Endothelial cell of umbilical vein (primary cell): ENCODE measurements at regions not wholly inside any gene's neighbourhood (a gene's known extent, or its start where the extent isn't known, plus 50 kb on each side); places are given as distances from the start of the nearest gene placed in this dataset.

Experiments
- BruUV-seq: library from RNA; stranded (reverse); fragments of 400-500 nt; replicated peaks from 2 replicates; lab custom pipeline; 2021; lab: Mats Ljungman, UMichigan
- CTCF ChIA-PET: fragments of 300-600, 350-600 bp; sonication (Branson Sonifier 250); formaldehyde crosslinking; loops from one replicate; lab custom pipeline; 2021; ENCODE audit warnings: antibody characterized with exemption, inconsistent platforms; lab: Charles Lee
- POLR2A ChIA-PET: fragments of 300-600, 350-600 bp; sonication (Branson Sonifier 250); formaldehyde crosslinking; loops from one replicate; lab custom pipeline; 2021; ENCODE audit warnings: antibody characterized with exemption, inconsistent platforms; lab: Charles Lee
- DNase-seq: peaks from one replicate; pipeline ENCODE4 v3.0.0-alpha.2; 2011; ENCODE audit warnings: low read depth, low spot score
- FAIRE-seq: peaks from 2 replicates; lab custom pipeline; 2011; peaks lifted over from hg19 to GRCh38; lab: Jason Lieb, UNC
- H2AFZ ChIP-seq: 2 replicates; pipeline ENCODE4 v1.6.0; 2012; ENCODE audit warnings: low read depth, low read length, control low read depth, inconsistent platforms
- H3K27ac ChIP-seq: 2 replicates; pipeline ENCODE4 v1.5.1; 2011; ENCODE audit warnings: low read depth, mild to moderate bottlenecking, control low read depth, low read length, moderate library complexity; ENCODE audit not compliant: insufficient read depth
- H3K27me3 ChIP-seq, 2 experiments: 2 replicates each; pipeline versions ENCODE4 v1.6.0 to v1.6.1; 2011; ENCODE audit warnings: low read length in 2 of 2, mixed read lengths in 1 of 2; ENCODE audit not compliant: control insufficient read depth in 2 of 2, insufficient read depth in 2 of 2
- H3K36me3 ChIP-seq, 2 experiments: 2 replicates in 1 of 2; 3 replicates in 1 of 2; pipeline ENCODE4 v1.5.1; 2011; ENCODE audit warnings: low read length in 2 of 2, mild to moderate bottlenecking in 1 of 2, moderate library complexity in 1 of 2; ENCODE audit not compliant: control insufficient read depth in 2 of 2, insufficient read depth in 2 of 2; ENCODE audit errors: extremely low read depth in 1 of 2
- H3K4me1 ChIP-seq: 3 replicates; pipeline ENCODE4 v1.5.1; 2011; ENCODE audit warnings: mild to moderate bottlenecking, low read length; ENCODE audit not compliant: control insufficient read depth, insufficient read depth; ENCODE audit errors: extremely low read depth
- H3K4me2 ChIP-seq: 2 replicates; pipeline ENCODE4 v1.6.1; 2011; ENCODE audit warnings: low read length, control low read depth, mixed read lengths; ENCODE audit not compliant: insufficient read depth
- H3K4me3 ChIP-seq, 3 experiments: fragments of 200-600 bp in 1 of 3; sonication (generic), shearing (Covaris generic) in 1 of 3; replicated peaks in 1 of 3; 2 replicates each; pipeline ENCODE4 v1.5.1; 2011 to 2016; ENCODE audit warnings: control low read depth in 3 of 3, low read length in 3 of 3, mild to moderate bottlenecking in 2 of 3, inconsistent platforms in 1 of 3, low read depth in 1 of 3, moderate library complexity in 1 of 3; ENCODE audit not compliant: insufficient read depth in 1 of 3
- H3K79me2 ChIP-seq: 2 replicates; pipeline ENCODE4 v1.6.0; 2012; ENCODE audit warnings: low read length, inconsistent platforms; ENCODE audit not compliant: control insufficient read depth, insufficient read depth
- H3K9ac ChIP-seq: replicated peaks from 2 replicates; pipeline ENCODE3; 2011; ENCODE audit warnings: low read length, control low read depth; ENCODE audit not compliant: insufficient read depth; ENCODE audit errors: extremely low read depth
- H3K9me1 ChIP-seq: replicated peaks from 3 replicates; pipeline ENCODE4 v1.6.0; 2011; ENCODE audit warnings: mild to moderate bottlenecking, low read length; ENCODE audit not compliant: control insufficient read depth, insufficient read depth; ENCODE audit errors: extremely low read depth
- H3K9me3 ChIP-seq: replicated peaks from 2 replicates; pipeline ENCODE4 v1.5.1; 2012; ENCODE audit warnings: low read length, inconsistent platforms; ENCODE audit not compliant: control insufficient read depth, insufficient read depth
- H4K20me1 ChIP-seq: replicated peaks from 2 replicates; pipeline ENCODE3; 2011; ENCODE audit warnings: mild to moderate bottlenecking, low read length; ENCODE audit not compliant: control insufficient read depth, insufficient read depth; ENCODE audit errors: extremely low read depth
- CTCF ChIP-seq, 2 donors: IDR thresholded peaks; 1 replicate in 1 of 2; 2 replicates in 1 of 2; pipeline ENCODE4 v1.5.1; 2011; ENCODE audit warnings: low read length in 2 of 2, mild to moderate bottlenecking in 2 of 2, moderate library complexity in 2 of 2, control low read depth in 1 of 2, inconsistent platforms in 1 of 2, low read depth in 1 of 2; ENCODE audit not compliant: insufficient read depth in 1 of 2; ENCODE audit errors: extremely low read depth in 1 of 2
- EZH2 ChIP-seq: IDR thresholded peaks from 2 replicates; pipeline ENCODE4 v1.6.1; 2012; ENCODE audit warnings: borderline replicate concordance, low read depth, mild to moderate bottlenecking, moderate library complexity, low read length, inconsistent platforms; ENCODE audit not compliant: severe bottlenecking
- FOS ChIP-seq: IDR thresholded peaks from 2 replicates; pipeline ENCODE4 v1.6.1; 2011; ENCODE audit warnings: mild to moderate bottlenecking, low read length, moderate library complexity, borderline replicate concordance; ENCODE audit not compliant: insufficient read depth
- GATA2 ChIP-seq: IDR thresholded peaks from 2 replicates; pipeline ENCODE4 v1.7.0; 2011; ENCODE audit warnings: low read depth, mild to moderate bottlenecking, moderate library complexity, mixed read lengths, low read length; ENCODE audit not compliant: insufficient read length, insufficient read depth
- JUN ChIP-seq: IDR thresholded peaks from 2 replicates; pipeline ENCODE4 v1.6.1; 2011; ENCODE audit warnings: borderline replicate concordance, low read depth; ENCODE audit not compliant: insufficient read length, insufficient read depth
- MYC ChIP-seq: IDR thresholded peaks from one replicate; pipeline ENCODE4 v1.6.1; 2011; ENCODE audit warnings: mild to moderate bottlenecking, low read depth, low read length
- POLR2A ChIP-seq: IDR thresholded peaks from 2 replicates; pipeline ENCODE4 v1.6.1; 2012; ENCODE audit warnings: low read depth, mild to moderate bottlenecking, control low read depth, low read length
- POLR2AphosphoS5 ChIP-seq: IDR thresholded peaks from 2 replicates; pipeline ENCODE4 v1.6.1; 2012; ENCODE audit warnings: low read depth, mild to moderate bottlenecking, control low read depth, low read length, moderate library complexity; ENCODE audit not compliant: insufficient read depth
- dilution Hi-C: fragments of 300-500 bp; cut with MboI; formaldehyde crosslinking; loops from one replicate; pipeline ENCODE4 v1.15.0; 2019; ENCODE audit warnings: low sequenced_read_pairs; ENCODE audit not compliant: extremely low pct_ligation_motif_present
- intact Hi-C: fragments of 100-400 bp; cut with micrococcal nuclease; formaldehyde crosslinking; loops from one replicate; pipeline ENCODE4 v1.10.0; 2022
- TF ChIP-seq, protein P1 (sequence below): IDR thresholded peaks from 2 replicates; pipeline ENCODE4 v1.6.1; 2011; ENCODE audit not compliant: insufficient read depth, insufficient read length

DNA sequence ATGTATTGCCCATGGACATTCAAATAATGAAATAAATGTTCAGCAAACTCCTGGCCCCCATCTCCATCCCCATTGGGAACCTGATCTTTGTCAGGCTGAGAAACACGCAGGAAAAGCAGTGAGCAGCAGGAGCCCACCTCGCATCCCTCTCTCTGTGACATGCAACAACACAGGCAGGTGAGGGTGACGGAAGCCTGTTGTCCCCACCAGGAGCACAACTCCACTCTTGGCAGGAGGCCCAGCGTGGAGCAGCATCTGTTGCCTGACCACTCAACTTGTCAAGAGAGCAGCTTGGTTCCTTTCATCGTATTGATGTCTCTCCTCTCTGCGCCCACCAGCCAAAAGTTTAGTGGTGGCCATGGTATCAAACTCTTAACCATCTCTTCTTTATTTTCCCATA is 586.9 kb upstream of the ARID1B start:
- DNase-seq (no peak), FAIRE-seq (no peak)
- Histone ChIP-seq H3K9ac (no peak overlapping the region), H3K9me3 (no peaks in the 10 kb centered on the region), H3K4me1 (no peaks in the 10 kb centered on the region), H3K27me3 (no peaks in the 10 kb centered on the region), H3K9me1 (no peaks in the 10 kb centered on the region), H3K36me3 (no peaks in the 10 kb centered on the region), H3K79me2 (no peaks in the 10 kb centered on the region), H2AFZ (no peak overlapping the region), H3K4me2 (no peak overlapping the region), H3K27ac (no peak overlapping the region), H4K20me1 (no peaks in the 10 kb centered on the region), H3K4me3 (no peak overlapping the region)
- CTCF ChIA-PET = no interaction called here
- dilution Hi-C loops (no loop called here), intact Hi-C loops (no loop called here)
- no TSS peak for BruUV-seq
- POLR2A ChIA-PET = no interaction called here
- TF ChIP-seq MYC (no peak), GATA2 (no peak), FOS (no peak), POLR2AphosphoS5 (no peak), POLR2A (no peak), EZH2 (no peak), CTCF (IDR thresholded peaks at IDR 0.05; ENCODE audit: extremely low read depth in 1 of 2, insufficient read depth in 1 of 2, low read depth in 1 of 2, low read length in 2 of 2) (no peak), JUN (no peak)
- TF ChIP-seq, protein P1, sequence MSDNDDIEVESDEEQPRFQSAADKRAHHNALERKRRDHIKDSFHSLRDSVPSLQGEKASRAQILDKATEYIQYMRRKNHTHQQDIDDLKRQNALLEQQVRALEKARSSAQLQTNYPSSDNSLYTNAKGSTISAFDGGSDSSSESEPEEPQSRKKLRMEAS = no peak
